IMR-90 (cell line): ENCODE measurements at regions not wholly inside any gene's neighbourhood (a gene's known extent, or its start where the extent isn't known, plus 50 kb on each side); places are given as distances from the start of the nearest gene placed in this dataset.

Source experiments
- ATAC-seq: fragments of 200-7000 bp; cut with Tn5 transposase; 2 replicates; pipeline ENCODE4 v1.9.1; 2020; ENCODE audit warnings: low read depth, mild to moderate bottlenecking, moderate library complexity
- BruUV-seq: library from RNA; stranded (reverse); fragments of 400-500 nt; replicated peaks from 2 replicates; lab custom pipeline; 2021; lab: Mats Ljungman, UMichigan
- CTCF ChIA-PET: fragments of 300-600 bp; formaldehyde crosslinking; extraction: SDS; loops from one replicate; lab custom pipeline; 2021; ENCODE audit warnings: antibody characterized with exemption; lab: Yijun Ruan, JAX
- POLR2A ChIA-PET: fragments of 300-600 bp; sonication (Branson Sonifier 250); formaldehyde crosslinking; loops from one replicate; lab custom pipeline; 2022; ENCODE audit warnings: antibody characterized with exemption; ENCODE audit not compliant: unreplicated experiment; lab: Charles Lee
- DNase-seq: peaks from one replicate; pipeline ENCODE4 v3.0.0; 2013
- H2AFZ ChIP-seq: replicated peaks from 2 replicates; pipeline ENCODE3; 2013; ENCODE audit warnings: low read length, mild to moderate bottlenecking; ENCODE audit not compliant: poor library complexity
- H2AK5ac ChIP-seq: 2 replicates; pipeline ENCODE4 v1.6.1; 2013; ENCODE audit warnings: low read depth, low read length, inconsistent platforms
- H2AK9ac ChIP-seq: replicated peaks from 2 replicates; pipeline ENCODE3; 2013; ENCODE audit warnings: mild to moderate bottlenecking, low read depth, low read length, moderate library complexity; ENCODE audit not compliant: poor library complexity
- H2BK120ac ChIP-seq: 2 replicates; pipeline ENCODE4 v1.6.1; 2013; ENCODE audit warnings: low read depth, low read length, inconsistent platforms
- H2BK15ac ChIP-seq: 3 replicates; pipeline ENCODE4 v1.6.1; 2013; ENCODE audit warnings: low read depth, low read length, inconsistent platforms
- H2BK20ac ChIP-seq: 2 replicates; pipeline ENCODE4 v1.6.1; 2013; ENCODE audit warnings: low read depth, mild to moderate bottlenecking, inconsistent platforms, low read length, moderate library complexity
- H2BK5ac ChIP-seq: 2 replicates; pipeline ENCODE4 v1.6.1; 2013; ENCODE audit warnings: mild to moderate bottlenecking, low read depth, low read length, inconsistent platforms; ENCODE audit not compliant: poor library complexity, severe bottlenecking
- H3K14ac ChIP-seq: replicated peaks from 2 replicates; pipeline ENCODE4 v1.6.1; 2013; ENCODE audit warnings: low read depth, low read length, inconsistent platforms
- H3K18ac ChIP-seq: 2 replicates; pipeline ENCODE4 v1.6.1; 2013; ENCODE audit warnings: low read depth, low read length, control low read depth
- H3K23ac ChIP-seq: 2 replicates; pipeline ENCODE4 v1.6.1; 2013; ENCODE audit warnings: low read depth, low read length, inconsistent platforms
- H3K27ac ChIP-seq: 2 replicates; pipeline ENCODE4 v1.5.1; 2013; ENCODE audit warnings: mild to moderate bottlenecking, control low read depth, low read length; ENCODE audit not compliant: insufficient read depth
- H3K27me3 ChIP-seq: 2 replicates; pipeline ENCODE4 v1.6.1; 2013; ENCODE audit warnings: low read length; ENCODE audit not compliant: control insufficient read depth, insufficient read depth
- H3K36me3 ChIP-seq: 2 replicates; pipeline ENCODE4 v1.6.1; 2013; ENCODE audit warnings: low read length, mixed read lengths; ENCODE audit not compliant: control insufficient read depth, insufficient read depth
- H3K4ac ChIP-seq: 2 replicates; pipeline ENCODE4 v1.6.1; 2013; ENCODE audit warnings: low read depth, low read length, inconsistent platforms
- H3K4me1 ChIP-seq: 2 replicates; pipeline ENCODE4 v1.6.1; 2013; ENCODE audit warnings: low read length, mixed read lengths; ENCODE audit not compliant: control insufficient read depth, insufficient read depth
- H3K4me2 ChIP-seq: 2 replicates; pipeline ENCODE4 v1.6.1; 2013; ENCODE audit warnings: low read depth, mild to moderate bottlenecking, control low read depth, low read length, moderate library complexity
- H3K4me3 ChIP-seq: 2 replicates; pipeline ENCODE4 v1.5.1; 2013; ENCODE audit warnings: low read depth, mild to moderate bottlenecking, control low read depth, low read length, moderate library complexity; ENCODE audit not compliant: insufficient read depth
- H3K56ac ChIP-seq: 2 replicates; pipeline ENCODE4 v1.6.1; 2013; ENCODE audit warnings: low read length, inconsistent platforms; ENCODE audit not compliant: insufficient read depth; ENCODE audit errors: extremely low read depth
- H3K79me1 ChIP-seq, 2 experiments: 2 replicates each; pipeline ENCODE4 v1.6.1; 2013; ENCODE audit warnings: low read length in 2 of 2, inconsistent platforms in 1 of 2, low read depth in 1 of 2
- H3K9ac ChIP-seq: 2 replicates; pipeline ENCODE4 v1.6.1; 2013; ENCODE audit warnings: low read depth, low read length, control low read depth
- H3K9me1 ChIP-seq: 2 replicates; pipeline ENCODE4 v1.6.1; 2013; ENCODE audit warnings: low read length, inconsistent platforms; ENCODE audit not compliant: insufficient read depth
- H3K9me3 ChIP-seq: 2 replicates; pipeline ENCODE4 v1.6.1; 2013; ENCODE audit warnings: low read length; ENCODE audit not compliant: control insufficient read depth, insufficient read depth
- H4K20me1 ChIP-seq: 2 replicates; pipeline ENCODE4 v1.6.1; 2013; ENCODE audit warnings: low read length, inconsistent platforms; ENCODE audit not compliant: insufficient read depth
- H4K5ac ChIP-seq: 2 replicates; pipeline ENCODE4 v1.6.1; 2013; ENCODE audit warnings: mild to moderate bottlenecking, low read depth, low read length, control low read depth
- H4K8ac ChIP-seq, 2 experiments: 2 replicates each; pipeline ENCODE4 v1.6.1; 2013; ENCODE audit warnings: low read depth in 2 of 2, low read length in 2 of 2, control low read depth in 1 of 2, inconsistent platforms in 1 of 2
- H4K91ac ChIP-seq: 2 replicates; pipeline ENCODE4 v1.6.1; 2013; ENCODE audit warnings: low read depth, low read length, inconsistent platforms; ENCODE audit not compliant: insufficient read depth
- RFX5 ChIP-seq: IDR thresholded peaks from 2 replicates; pipeline ENCODE4 v1.8.0; 2012; ENCODE audit warnings: low read depth, mild to moderate bottlenecking, low read length, moderate library complexity
- WGBS, 2 experiments: methylation state at CpG; one replicate each; pipeline versions ENCODE4 v1.1.5 to v1.1.7; 2013; ENCODE audit warnings: missing lambda C conversion rate in 2 of 2; ENCODE audit not compliant: insufficient read length in 1 of 2; ENCODE audit errors: extremely low coverage in 2 of 2; 5-methylcytosine and 5-hydroxymethylcytosine counted together
- dilution Hi-C: fragments of 300-500 bp; cut with HindIII; formaldehyde crosslinking; loops from one replicate; pipeline ENCODE4 v1.14.3; 2018; ENCODE audit warnings: low sequenced_read_pairs; ENCODE audit not compliant: unreplicated experiment
- in situ Hi-C: fragments of 300-500 bp; cut with MboI; formaldehyde crosslinking; loops from 3 replicates; pipeline ENCODE4 v1.14.3; 2019; ENCODE audit warnings: low sequenced_read_pairs, inconsistent platforms, mixed read lengths
- intact Hi-C: fragments of 100-400 bp; cut with micrococcal nuclease; formaldehyde crosslinking; loops from 2 replicates; pipeline ENCODE4 v1.10.0; 2022

GRCh38 chr7:116380025-116380424 lies 119.5 kb upstream of the CAV2 start:
- H3K9me3 ChIP-seq = no peaks in the 10 kb centered on the region
- in situ Hi-C loops (no loop called here), intact Hi-C loops (no loop called here), dilution Hi-C loops (no loop called here)
- H3K27ac ChIP-seq = peak overlapping the region; percentile 50; the same call in 1 of the 2 replicates
- H3K79me1 ChIP-seq = no peaks in the 10 kb centered on the region
- ATAC-seq (peak; percentile 94), DNase-seq (peak; percentile 62)
- H2AK5ac ChIP-seq = no peak overlapping the region
- H3K23ac ChIP-seq = no peak overlapping the region
- peaks cover 2% of the 10 kb centered on the region; the same call in 1 of the 2 replicates for H3K4me1 ChIP-seq
- no peak overlapping the region for H2AFZ ChIP-seq
- no peak overlapping the region for H3K9ac ChIP-seq
- no peak overlapping the region for H3K4me3 ChIP-seq
- no peak overlapping the region for H2BK15ac ChIP-seq
- TF ChIP-seq RFX5 = no peak
- H2BK20ac ChIP-seq = no peak overlapping the region; the same call in 1 of the 2 replicates
- H3K14ac ChIP-seq = no peak overlapping the region
- no peak overlapping the region for H4K91ac ChIP-seq
- no peaks in the 10 kb centered on the region for H3K27me3 ChIP-seq
- no CpG with 5 or more reads among the region's 1 CpG for WGBS, 2 experiments
- ChIA-PET POLR2A (no interaction called here), CTCF (interaction anchor here (0.7 kb wide), 1 partner anchor 402 kb away, joined by 3 read pairs; no protein-coding TSS in a partner anchor)
- BruUV-seq = no TSS peak
- peak overlapping the region; percentile 12 for H4K5ac ChIP-seq
- no peak overlapping the region for H4K8ac ChIP-seq
- H2BK5ac ChIP-seq = peak overlapping the region; percentile 76
- H4K20me1 ChIP-seq = no peaks in the 10 kb centered on the region
- no peak overlapping the region for H2AK9ac ChIP-seq
- no peak overlapping the region; the same call in 1 of the 2 replicates for H3K4ac ChIP-seq
- no peak overlapping the region for H3K56ac ChIP-seq
- H3K36me3 ChIP-seq = no peaks in the 10 kb centered on the region
- H3K18ac ChIP-seq = peak overlapping the region; percentile 55
- peak overlapping the region; percentile 41; the same call in 1 of the 2 replicates for H2BK120ac ChIP-seq
- no peaks in the 10 kb centered on the region for H3K9me1 ChIP-seq
- H3K4me2 ChIP-seq = peak overlapping the region; percentile 50; the same call in 1 of the 2 replicates
